HCT116 (cell line): ENCODE measurements at regions not wholly inside any gene's neighbourhood (a gene's known extent, or its start where the extent isn't known, plus 50 kb on each side); places are given as distances from the start of the nearest gene placed in this dataset.

ENCODE experiments used
- ATAC-seq: fragments of 200-7000 bp; cut with Tn5 transposase; 2 replicates; pipeline ENCODE4 v1.9.1; 2020; ENCODE audit warnings: mild to moderate bottlenecking, moderate library complexity
- BruUV-seq: library from RNA; stranded (reverse); fragments of 400-500 nt; replicated peaks from 2 replicates; lab custom pipeline; 2021; lab: Mats Ljungman, UMichigan
- CTCF ChIA-PET: fragments of 300-600 bp; sonication (Branson Sonifier 250); formaldehyde crosslinking; loops from one replicate; lab custom pipeline; 2021; ENCODE audit warnings: antibody characterized with exemption; lab: Charles Lee
- POLR2A ChIA-PET: fragments of 300-600, 350-600 bp; sonication (Branson Sonifier 250); formaldehyde crosslinking; loops from one replicate; lab custom pipeline; 2021; ENCODE audit warnings: antibody characterized with exemption; lab: Charles Lee
- RAD21 ChIA-PET, 2 experiments: fragments of 300-600 bp; sonication (Branson Sonifier 250); formaldehyde crosslinking; loops; one replicate each; lab custom pipeline; 2023; ENCODE audit warnings: low total read pairs in 2 of 2; ENCODE audit not compliant: uncharacterized antibody in 2 of 2, unreplicated experiment in 2 of 2, low non-redundant PET in 1 of 2; lab: Charles Lee
- DNase-seq: peaks from one replicate; pipeline ENCODE4 v3.0.0-alpha.2; 2010; ENCODE audit warnings: low read depth, low spot score
- H2AFZ ChIP-seq: fragments of 200-600 bp; shearing (Covaris generic), sonication (generic); 2 replicates; pipeline ENCODE4 v1.6.1; 2017; ENCODE audit warnings: low read depth, mixed run types, mixed read lengths, antibody characterized with exemption, low read length; ENCODE audit not compliant: poor library complexity, severe bottlenecking
- H3K27ac ChIP-seq: 2 replicates; pipeline ENCODE4 v1.5.1; 2012; ENCODE audit warnings: low read depth, low read length
- H3K27me3 ChIP-seq: fragments of 200-600 bp; sonication (generic); 2 replicates; pipeline ENCODE4 v1.6.1; 2016; ENCODE audit warnings: mixed run types, low read length, mixed read lengths; ENCODE audit not compliant: insufficient read depth
- H3K36me3 ChIP-seq, 2 experiments: fragments of 200-500 bp in 1 of 2; fragments of 200-600 bp in 1 of 2; sonication (Bioruptor generic) in 1 of 2; sonication (generic) in 1 of 2; 2 replicates each; pipeline versions ENCODE4 v1.5.1 to v1.6.1; 2014 to 2016; ENCODE audit warnings: low read length in 2 of 2, inconsistent platforms in 1 of 2, mixed read lengths in 1 of 2, mixed run types in 1 of 2; ENCODE audit not compliant: insufficient read depth in 2 of 2, control insufficient read depth in 1 of 2
- H3K4me1 ChIP-seq, 2 experiments: fragments of 200-600 bp in 1 of 2; sonication (generic) in 1 of 2; 2 replicates each; pipeline versions ENCODE4 v1.5.1 to v1.6.1; 2012 to 2017; ENCODE audit warnings: low read length in 2 of 2, inconsistent platforms in 1 of 2, mild to moderate bottlenecking in 1 of 2, mixed read lengths in 1 of 2, mixed run types in 1 of 2, moderate library complexity in 1 of 2; ENCODE audit not compliant: insufficient read depth in 2 of 2, control insufficient read depth in 1 of 2
- H3K4me2 ChIP-seq: fragments of 200-600 bp; sonication (generic); 2 replicates; pipeline ENCODE4 v1.6.1; 2017; ENCODE audit warnings: mixed run types, low read length, mixed read lengths
- H3K4me3 ChIP-seq, 2 experiments: fragments of 200-600 bp in 1 of 2; sonication (generic) in 1 of 2; replicated peaks in 1 of 2; 2 replicates each; pipeline ENCODE4 v1.5.1; 2011 to 2016; ENCODE audit warnings: low read length in 2 of 2, control low read depth in 1 of 2, low read depth in 1 of 2, mild to moderate bottlenecking in 1 of 2, mixed read lengths in 1 of 2, mixed run types in 1 of 2
- H3K79me2 ChIP-seq: fragments of 200-600 bp; sonication (generic); 2 replicates; pipeline ENCODE4 v1.6.1; 2017; ENCODE audit warnings: mild to moderate bottlenecking, mixed run types, low read length, moderate library complexity, mixed read lengths; ENCODE audit not compliant: insufficient read depth
- H3K9ac ChIP-seq: fragments of 200-600 bp; sonication (generic); 2 replicates; pipeline ENCODE4 v1.6.1; 2016; ENCODE audit warnings: low read length, mixed read lengths
- H3K9me2 ChIP-seq: fragments of 200-600 bp; sonication (generic), shearing (Covaris generic); 2 replicates; pipeline ENCODE4 v1.6.1; 2017; ENCODE audit warnings: mixed run types, mild to moderate bottlenecking, moderate library complexity; ENCODE audit not compliant: insufficient read depth
- H3K9me3 ChIP-seq, 2 experiments: fragments of 200-500 bp in 1 of 2; fragments of 200-600 bp in 1 of 2; sonication (Bioruptor generic) in 1 of 2; sonication (generic) in 1 of 2; 2 replicates each; pipeline ENCODE4 v1.6.1; 2014 to 2017; ENCODE audit warnings: low read length in 2 of 2, mixed read lengths in 2 of 2, inconsistent platforms in 1 of 2, low read depth in 1 of 2, mild to moderate bottlenecking in 1 of 2, mixed run types in 1 of 2, moderate library complexity in 1 of 2; ENCODE audit not compliant: control insufficient read depth in 1 of 2, insufficient read depth in 1 of 2
- H4K20me1 ChIP-seq: fragments of 200-600 bp; sonication (generic), shearing (Covaris generic); 2 replicates; pipeline ENCODE4 v1.6.1; 2017; ENCODE audit warnings: mixed run types, mild to moderate bottlenecking, moderate library complexity; ENCODE audit not compliant: insufficient read depth
- ATF3 ChIP-seq: IDR thresholded peaks from 2 replicates; pipeline ENCODE4 v1.6.1; 2012
- CBX3 ChIP-seq: IDR thresholded peaks from 2 replicates; pipeline ENCODE4 v1.6.1; 2012; ENCODE audit warnings: low read depth
- CEBPB ChIP-seq: IDR thresholded peaks from 2 replicates; pipeline ENCODE4 v1.6.1; 2012; ENCODE audit warnings: low read depth
- CTCF ChIP-seq, 3 experiments: fragments of 200-600 bp in 1 of 3; sonication (generic) in 1 of 3; IDR thresholded peaks in 2 of 3; conservative IDR thresholded peaks in 1 of 3; 2 replicates each; pipeline ENCODE4 v1.5.1; 2012 to 2017; ENCODE audit warnings: low read depth in 2 of 3, low read length in 2 of 3, antibody characterized with exemption in 1 of 3, borderline replicate concordance in 1 of 3, control low read depth in 1 of 3, mild to moderate bottlenecking in 1 of 3, mixed read lengths in 1 of 3, mixed run types in 1 of 3, moderate library complexity in 1 of 3; ENCODE audit not compliant: insufficient read depth in 1 of 3
- EGR1 ChIP-seq: IDR thresholded peaks from 2 replicates; pipeline ENCODE4 v1.6.1; 2012; ENCODE audit warnings: low read depth
- ELF1 ChIP-seq: IDR thresholded peaks from 2 replicates; pipeline ENCODE4 v1.6.1; 2012; ENCODE audit warnings: low read depth, borderline replicate concordance
- EZH2 ChIP-seq: fragments of 200-600 bp; sonication (generic); IDR thresholded peaks from 2 replicates; pipeline ENCODE4 v1.6.1; 2017; ENCODE audit warnings: antibody characterized with exemption, mixed run types
- EZH2phosphoT487 ChIP-seq: fragments of 200-600 bp; IDR thresholded peaks from 2 replicates; pipeline ENCODE4 v1.6.1; 2018; ENCODE audit warnings: antibody characterized with exemption, borderline replicate concordance
- JUND ChIP-seq: IDR thresholded peaks from 2 replicates; pipeline ENCODE4 v1.6.1; 2012
- MAX ChIP-seq: IDR thresholded peaks from 2 replicates; pipeline ENCODE4 v1.6.1; 2012
- RAD21 ChIP-seq: IDR thresholded peaks from 2 replicates; pipeline ENCODE4 v1.6.1; 2012; ENCODE audit warnings: low read depth, mild to moderate bottlenecking
- REST ChIP-seq: IDR thresholded peaks from 2 replicates; pipeline ENCODE4 v1.6.1; 2012; ENCODE audit warnings: low read depth
- SIN3A ChIP-seq: IDR thresholded peaks from 2 replicates; pipeline ENCODE4 v1.6.1; 2012; ENCODE audit warnings: low read depth
- SRF ChIP-seq: IDR thresholded peaks from 2 replicates; pipeline ENCODE4 v1.6.1; 2012; ENCODE audit warnings: low read depth
- ZFX ChIP-seq: fragments of 450-650 bp; IDR thresholded peaks from 2 replicates; pipeline ENCODE4 v1.6.1; 2017
- ZNF274 ChIP-seq: fragments of 200-500 bp; sonication (Bioruptor generic); IDR thresholded peaks from 2 replicates; pipeline ENCODE4 v1.6.1; 2014; ENCODE audit warnings: mild to moderate bottlenecking, low read depth, low read length, inconsistent platforms
- intact Hi-C: fragments of 100-400 bp; cut with micrococcal nuclease; formaldehyde crosslinking; loops from 2 replicates; pipeline ENCODE4 v1.10.0; 2022

- Histone ChIP-seq H3K9ac (no peak overlapping the region), H3K79me2 (no peaks in the 10 kb centered on the region), H3K36me3 (no peaks in the 10 kb centered on the region), H4K20me1 (no peaks in the 10 kb centered on the region), H3K27ac (no peak overlapping the region), H3K4me2 (no peak overlapping the region), H3K4me1 (no peaks in the 10 kb centered on the region), H3K9me2 (no peaks in the 10 kb centered on the region)
- intact Hi-C loops: no loop called here
- BruUV-seq: no TSS peak
- POLR2A ChIA-PET: no interaction called here
- TF ChIP-seq RAD21 (no peak), EZH2 (no peak), CEBPB (no peak), MAX (no peak), SRF (no peak), SIN3A (no peak), ATF3 (no peak), EGR1 (no peak), JUND (no peak), ZNF274 (no peak), ELF1 (no peak), EZH2phosphoT487 (no peak), CTCF (IDR thresholded peaks at IDR 0.05 in 2 of 3, conservative IDR thresholded peaks at IDR 0.05 in 1 of 3; ENCODE audit: borderline replicate concordance in 1 of 3, insufficient read depth in 1 of 3, low read depth in 2 of 3, low read length in 2 of 3) (no peak), ZFX (no peak), CBX3 (no peak), REST (no peak)
- TF ChIP-seq, all 23 proteins: peak for 0
- ATAC-seq (no peak), DNase-seq (no peak)
- no peak overlapping the region for H2AFZ ChIP-seq
- ChIA-PET RAD21 (no interaction called here), CTCF (no interaction called here)
- no peak overlapping the region for H3K4me3 ChIP-seq
- H3K27me3 ChIP-seq: no peaks in the 10 kb centered on the region
- no peaks in the 10 kb centered on the region for H3K9me3 ChIP-seq
These were observed 807.0 kb downstream of the SLC4A3 start for GRCh38 chr2:220434385-220434784.
